ENCODE measurements at regions not wholly inside any gene's neighbourhood (a gene's known extent, or its start where the extent isn't known, plus 50 kb on each side); places are given as distances from the start of the nearest gene placed in this dataset.

- 94% methylated on average over 2 to 4 of the region's 4 CpGs for WGBS, 2 donors
- Histone ChIP-seq H3K27me3 (no peaks in the 10 kb centered on the region), H3K36me3 (no peaks in the 10 kb centered on the region), H3K4me1 (no peaks in the 10 kb centered on the region), H3K4me3 (replicated peaks in 1 of 3) (no peak overlapping the region), H3K27ac (no peak overlapping the region), H3K9me3 (no peaks in the 10 kb centered on the region)
- intact Hi-C loops (cut with DNase I), result no loop called here
- DNase-seq, result no peak
- TF ChIP-seq CTCF (IDR thresholded peaks at IDR 0.05) (no peak), POLR2A (IDR thresholded peaks at IDR 0.05) (no peak)
These were observed 338.7 kb downstream of the IRS2 start for GRCh38 chr13:109447667-109448066.

- no peak for DNase-seq
- Histone ChIP-seq H3K27ac (no peak overlapping the region), H3K27me3 (no peaks in the 10 kb centered on the region), H3K9me3 (no peaks in the 10 kb centered on the region), H3K36me3 (no peaks in the 10 kb centered on the region), H3K4me3 (replicated peaks in 1 of 3) (no peak overlapping the region), H3K4me1 (no peaks in the 10 kb centered on the region)
- 64 to 69% methylated on average over 4 of the region's 4 CpGs for WGBS, 2 donors
- intact Hi-C loops (cut with DNase I), result no loop called here
- TF ChIP-seq CTCF (IDR thresholded peaks at IDR 0.05) (no peak), POLR2A (IDR thresholded peaks at IDR 0.05) (no peak)
These were observed 346.1 kb downstream of the IRS2 start for GRCh38 chr13:109440320-109440719.

- no peaks in the 10 kb centered on the region for H3K27me3 ChIP-seq
These were observed 346.6 kb downstream of the IRS2 start for GRCh38 chr13:109439813-109440212.

GRCh38 chr13:109436841-109437240, 349.5 kb downstream of the IRS2 start:
- 92% methylated on average over 2 of the region's 2 CpGs for WGBS, 2 donors
- Histone ChIP-seq H3K4me1 (no peaks in the 10 kb centered on the region), H3K27ac (no peak overlapping the region), H3K27me3 (no peaks in the 10 kb centered on the region), H3K36me3 (no peaks in the 10 kb centered on the region), H3K4me3 (replicated peaks in 1 of 3) (no peak overlapping the region), H3K9me3 (no peaks in the 10 kb centered on the region)
- no peak for DNase-seq
- no peak for TF ChIP-seq POLR2A (IDR thresholded peaks at IDR 0.05)
- TF ChIP-seq CTCF (IDR thresholded peaks at IDR 0.05), result no peak
- intact Hi-C loops (cut with DNase I), result no loop called here

More at GRCh38 chr13:109439813-109440212, 346.6 kb downstream of the IRS2 start:
- Histone ChIP-seq H3K36me3 (no peaks in the 10 kb centered on the region), H3K4me1 (no peaks in the 10 kb centered on the region), H3K4me3 (replicated peaks in 1 of 3) (no peak overlapping the region), H3K27ac (no peak overlapping the region), H3K9me3 (no peaks in the 10 kb centered on the region)
- no peak for DNase-seq
- no peak for TF ChIP-seq POLR2A (IDR thresholded peaks at IDR 0.05)
- TF ChIP-seq CTCF (IDR thresholded peaks at IDR 0.05), result no peak
- WGBS, 2 donors, result 93 to 96% methylated on average over 6 of the region's 6 CpGs
- intact Hi-C loops (cut with DNase I), result no loop called here

- no peaks in the 10 kb centered on the region for H3K4me1 ChIP-seq
- no peak for TF ChIP-seq POLR2A (IDR thresholded peaks at IDR 0.05)
- no peak for TF ChIP-seq CTCF (IDR thresholded peaks at IDR 0.05)
- no peak overlapping the region for H3K4me3 ChIP-seq (replicated peaks in 1 of 3)
- no peak overlapping the region for H3K27ac ChIP-seq
- no peaks in the 10 kb centered on the region for H3K27me3 ChIP-seq
- 87 to 89% methylated on average over 7 of the region's 7 CpGs for WGBS, 2 donors
- intact Hi-C loops (cut with DNase I), result no loop called here
- H3K9me3 ChIP-seq, result no peaks in the 10 kb centered on the region
- DNase-seq, result no peak
- no peaks in the 10 kb centered on the region for H3K36me3 ChIP-seq
These were observed 350.2 kb downstream of the IRS2 start for GRCh38 chr13:109436055-109436622.
